ENCODE measurements at regions not wholly inside any gene's neighbourhood (a gene's known extent, or its start where the extent isn't known, plus 50 kb on each side); places are given as distances from the start of the nearest gene placed in this dataset.
A peak's percentile ranks its signal among the peaks of the same experiment; 100 is the strongest.

- Histone ChIP-seq H3K4me3 (no peak overlapping the region), H3K36me3 (ENCODE audit: low read depth) (no peaks in the 10 kb centered on the region), H3K27ac (no peak overlapping the region), H3K79me2 (ENCODE audit: low read depth) (no peaks in the 10 kb centered on the region), H3F3A (ENCODE audit: insufficient read depth, low read depth) (peaks cover 4% of the 10 kb centered on the region; the same call in 1 of the 2 replicates), H3K9me2 (ENCODE audit: insufficient read depth) (no peaks in the 10 kb centered on the region), H3K4me2 (no peak overlapping the region), H4K20me1 (ENCODE audit: insufficient read depth) (no peaks in the 10 kb centered on the region), H3K27me3 (ENCODE audit: insufficient read depth, low read depth) (no peaks in the 10 kb centered on the region), H3K9me3 (ENCODE audit: insufficient read depth, low read depth) (peaks cover 12% of the 10 kb centered on the region; the same call in 1 of the 2 replicates), H2AFZ (no peak overlapping the region), H3K4me1 (replicated peaks; ENCODE audit: insufficient read depth) (peaks cover 11% of the 10 kb centered on the region)
- POLR2A ChIA-PET (ENCODE audit: unreplicated experiment), result interaction anchor here (0.7 kb wide), 2 partner anchors 38 to 410 kb away, joined by 4 to 5 read pairs; no protein-coding TSS in a partner anchor
- BruUV-seq (replicated peaks), result TSS peak; percentile 61
- CTCF ChIA-PET, result no interaction called here
- intact Hi-C loops (cut with micrococcal nuclease; ENCODE audit: unreplicated experiment), result loop anchor here (1.0 kb wide), 1 partner anchor 38 kb away; no protein-coding TSS in a partner anchor
- TF ChIP-seq CTCF (conservative IDR thresholded peaks at IDR 0.05) (no peak), EZH2 (IDR thresholded peaks at IDR 0.05; ENCODE audit: low read depth) (no peak)
- DNase-seq, result no peak
These were observed 147.3 kb upstream of the TMEM196 start for GRCh38 chr7:19920705-19921104.

GRCh38 chr7:19920166-19920565 is 146.7 kb upstream of the TMEM196 start:
- H3F3A ChIP-seq (ENCODE audit: insufficient read depth, low read depth), result peaks cover 4% of the 10 kb centered on the region; the same call in 1 of the 2 replicates
- H3K4me3 ChIP-seq, result no peak overlapping the region
- H3K27me3 ChIP-seq (ENCODE audit: insufficient read depth, low read depth), result no peaks in the 10 kb centered on the region
- H3K4me2 ChIP-seq, result no peak overlapping the region
- no peak overlapping the region for H2AFZ ChIP-seq
- H3K4me1 ChIP-seq (replicated peaks; ENCODE audit: insufficient read depth), result peaks cover 17% of the 10 kb centered on the region
- H4K20me1 ChIP-seq (ENCODE audit: insufficient read depth), result no peaks in the 10 kb centered on the region
- no peak for TF ChIP-seq CTCF (conservative IDR thresholded peaks at IDR 0.05)
- no peak for TF ChIP-seq EZH2 (IDR thresholded peaks at IDR 0.05; ENCODE audit: low read depth)
- BruUV-seq (replicated peaks), result no TSS peak
- ChIA-PET POLR2A (ENCODE audit: unreplicated experiment) (interaction anchor here (0.6 to 0.7 kb wide), 3 partner anchors 9 to 410 kb away, joined by 4 to 7 read pairs (median 5); no protein-coding TSS in a partner anchor), CTCF (no interaction called here)
- intact Hi-C loops (cut with micrococcal nuclease; ENCODE audit: unreplicated experiment), result loop anchor here (1.0 kb wide), 1 partner anchor 38 kb away; no protein-coding TSS in a partner anchor
- DNase-seq, result peak; percentile 41 to 64
- H3K79me2 ChIP-seq (ENCODE audit: low read depth), result no peaks in the 10 kb centered on the region
- H3K27ac ChIP-seq, result no peak overlapping the region
- H3K36me3 ChIP-seq (ENCODE audit: low read depth), result no peaks in the 10 kb centered on the region
- peaks cover 12% of the 10 kb centered on the region; the same call in 1 of the 2 replicates for H3K9me3 ChIP-seq (ENCODE audit: insufficient read depth, low read depth)
- no peaks in the 10 kb centered on the region for H3K9me2 ChIP-seq (ENCODE audit: insufficient read depth)

- Histone ChIP-seq H4K20me1 (ENCODE audit: insufficient read depth) (no peaks in the 10 kb centered on the region), H3K4me2 (no peak overlapping the region), H3K27me3 (ENCODE audit: insufficient read depth, low read depth) (no peaks in the 10 kb centered on the region), H3K4me3 (no peak overlapping the region), H3K9me2 (ENCODE audit: insufficient read depth) (no peaks in the 10 kb centered on the region), H3K9me3 (ENCODE audit: insufficient read depth, low read depth) (peaks cover 12% of the 10 kb centered on the region; the same call in 1 of the 2 replicates), H3K36me3 (ENCODE audit: low read depth) (no peaks in the 10 kb centered on the region), H3K79me2 (ENCODE audit: low read depth) (no peaks in the 10 kb centered on the region), H3F3A (ENCODE audit: insufficient read depth, low read depth) (peaks cover 4% of the 10 kb centered on the region; the same call in 1 of the 2 replicates), H3K27ac (no peak overlapping the region), H3K4me1 (replicated peaks; ENCODE audit: insufficient read depth) (peaks cover 17% of the 10 kb centered on the region), H2AFZ (no peak overlapping the region)
- POLR2A ChIA-PET (ENCODE audit: unreplicated experiment), result interaction anchor here (0.6 kb wide), 1 partner anchor 10 kb away, joined by 7 read pairs; no protein-coding TSS in a partner anchor
- CTCF ChIA-PET, result no interaction called here
- no TSS peak for BruUV-seq (replicated peaks)
- intact Hi-C loops (cut with micrococcal nuclease; ENCODE audit: unreplicated experiment), result loop anchor here (1.0 to 10.0 kb wide), 3 partner anchors 39 to 165 kb away; no protein-coding TSS in a partner anchor
- TF ChIP-seq CTCF (conservative IDR thresholded peaks at IDR 0.05), result no peak
- no peak for TF ChIP-seq EZH2 (IDR thresholded peaks at IDR 0.05; ENCODE audit: low read depth)
- no peak for DNase-seq
These were observed 146.1 kb upstream of the TMEM196 start for GRCh38 chr7:19919261-19920095.
